Nephron progenitor cell (in vitro differentiated cells): ENCODE measurements at regions not wholly inside any gene's neighbourhood (a gene's known extent, or its start where the extent isn't known, plus 50 kb on each side); places are given as distances from the start of the nearest gene placed in this dataset.

Experiments
- DNase-seq: peaks from one replicate; pipeline ENCODE4 v3.0.0; 2021
- H3K27ac Mint-ChIP-seq: 2 replicates; pipeline ENCODE4 v1.8.0; 2021; ENCODE audit warnings: mild to moderate bottlenecking, moderate library complexity, mixed read lengths
- H3K27me3 Mint-ChIP-seq: 2 replicates; pipeline ENCODE4 v1.8.0; 2021; ENCODE audit warnings: mild to moderate bottlenecking, low read depth, mixed read lengths; ENCODE audit not compliant: poor library complexity
- H3K36me3 Mint-ChIP-seq: 2 replicates; pipeline ENCODE4 v1.8.0; 2021; ENCODE audit warnings: low read depth, mixed read lengths
- H3K4me1 Mint-ChIP-seq: 2 replicates; pipeline ENCODE4 v1.8.0; 2021; ENCODE audit warnings: mixed read lengths
- H3K4me3 Mint-ChIP-seq: 2 replicates; pipeline ENCODE4 v1.8.0; 2021; ENCODE audit warnings: mild to moderate bottlenecking, moderate library complexity, mixed read lengths
- H3K9me3 Mint-ChIP-seq: 2 replicates; pipeline ENCODE4 v1.8.0; 2021; ENCODE audit warnings: mild to moderate bottlenecking, moderate library complexity, mixed read lengths
- TF ChIP-seq, protein P1 (sequence below): fragments of 200-600 bp; sonication (generic); IDR thresholded peaks from 2 replicates; pipeline ENCODE4 v1.5.0; 2021; ENCODE audit warnings: antibody characterized with exemption

- Mint-ChIP-seq H3K4me3 (peak overlapping the region; percentile 53), H3K9me3 (peaks cover 17% of the 10 kb centered on the region), H3K36me3 (no peaks in the 10 kb centered on the region), H3K27ac (peak overlapping the region; percentile 65), H3K4me1 (peaks cover 38% of the 10 kb centered on the region), H3K27me3 (peaks cover 13% of the 10 kb centered on the region)
- no peak for DNase-seq
- TF ChIP-seq, protein P1, sequence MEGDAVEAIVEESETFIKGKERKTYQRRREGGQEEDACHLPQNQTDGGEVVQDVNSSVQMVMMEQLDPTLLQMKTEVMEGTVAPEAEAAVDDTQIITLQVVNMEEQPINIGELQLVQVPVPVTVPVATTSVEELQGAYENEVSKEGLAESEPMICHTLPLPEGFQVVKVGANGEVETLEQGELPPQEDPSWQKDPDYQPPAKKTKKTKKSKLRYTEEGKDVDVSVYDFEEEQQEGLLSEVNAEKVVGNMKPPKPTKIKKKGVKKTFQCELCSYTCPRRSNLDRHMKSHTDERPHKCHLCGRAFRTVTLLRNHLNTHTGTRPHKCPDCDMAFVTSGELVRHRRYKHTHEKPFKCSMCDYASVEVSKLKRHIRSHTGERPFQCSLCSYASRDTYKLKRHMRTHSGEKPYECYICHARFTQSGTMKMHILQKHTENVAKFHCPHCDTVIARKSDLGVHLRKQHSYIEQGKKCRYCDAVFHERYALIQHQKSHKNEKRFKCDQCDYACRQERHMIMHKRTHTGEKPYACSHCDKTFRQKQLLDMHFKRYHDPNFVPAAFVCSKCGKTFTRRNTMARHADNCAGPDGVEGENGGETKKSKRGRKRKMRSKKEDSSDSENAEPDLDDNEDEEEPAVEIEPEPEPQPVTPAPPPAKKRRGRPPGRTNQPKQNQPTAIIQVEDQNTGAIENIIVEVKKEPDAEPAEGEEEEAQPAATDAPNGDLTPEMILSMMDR, result no peak
Measured at GRCh38 chr14:89013698-89014568, 189.5 kb downstream of the TTC8 start.

DNA sequence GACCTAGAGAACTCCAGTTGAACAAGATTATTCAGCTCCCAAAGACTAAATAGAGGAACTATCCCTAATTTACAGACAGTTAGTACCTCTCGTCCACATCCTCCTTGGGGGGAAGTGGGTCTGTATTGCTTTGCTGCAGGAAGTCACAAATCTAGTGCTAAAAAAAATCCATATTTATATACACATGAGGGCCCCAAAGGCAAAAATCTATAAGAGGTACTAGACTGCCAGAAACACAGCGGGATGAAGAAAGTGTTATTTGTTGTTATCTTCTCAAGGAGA is 190.1 kb downstream of the TTC8 start:
- Mint-ChIP-seq H3K27me3 (peaks cover 16% of the 10 kb centered on the region), H3K36me3 (no peaks in the 10 kb centered on the region), H3K27ac (peak overlapping the region; percentile 13), H3K4me3 (peak overlapping the region; percentile 53), H3K4me1 (peaks cover 38% of the 10 kb centered on the region), H3K9me3 (peaks cover 17% of the 10 kb centered on the region)
- DNase-seq, result no peak
- TF ChIP-seq, protein P1, result no peak

GRCh38 chr14:89015016-89015415 is 190.6 kb downstream of the TTC8 start:
- Mint-ChIP-seq H3K9me3 (peaks cover 17% of the 10 kb centered on the region), H3K4me3 (peak overlapping the region; percentile 2), H3K27me3 (peaks cover 18% of the 10 kb centered on the region), H3K27ac (no peak overlapping the region), H3K36me3 (no peaks in the 10 kb centered on the region), H3K4me1 (peaks cover 38% of the 10 kb centered on the region)
- DNase-seq, result no peak
- TF ChIP-seq, protein P1, result no peak

- peaks cover 30% of the 10 kb centered on the region for H3K4me1 Mint-ChIP-seq
- no peak overlapping the region for H3K27ac Mint-ChIP-seq
- H3K4me3 Mint-ChIP-seq, result no peak overlapping the region
- DNase-seq, result no peak
- peaks cover 23% of the 10 kb centered on the region for H3K27me3 Mint-ChIP-seq
- H3K9me3 Mint-ChIP-seq, result peaks cover 17% of the 10 kb centered on the region
- TF ChIP-seq, protein P1, result no peak
- no peaks in the 10 kb centered on the region for H3K36me3 Mint-ChIP-seq
Measured at GRCh38 chr14:89017417-89017816, 193.0 kb downstream of the TTC8 start.

DNA sequence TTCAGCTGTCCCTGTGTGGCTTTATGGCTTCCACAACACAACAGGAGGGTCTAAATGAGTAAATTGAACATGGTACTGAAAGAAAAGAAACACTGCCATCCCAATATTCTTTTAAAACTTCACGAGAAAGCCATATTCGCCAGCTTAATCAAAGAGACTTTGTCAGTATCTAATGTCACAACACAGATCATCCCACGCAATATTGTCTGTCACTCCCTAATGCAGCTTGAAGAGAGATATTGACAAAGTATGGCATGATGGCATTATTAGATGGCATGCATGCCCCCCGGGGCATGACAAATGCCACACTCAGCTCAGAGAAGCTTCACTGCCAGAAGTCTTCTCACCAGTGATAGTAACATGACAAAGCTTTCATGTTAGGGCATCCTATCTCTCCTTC is 197.8 kb downstream of the TTC8 start:
- peaks cover 11% of the 10 kb centered on the region for H3K4me1 Mint-ChIP-seq
- TF ChIP-seq, protein P1, result no peak
- no peaks in the 10 kb centered on the region for H3K36me3 Mint-ChIP-seq
- H3K27ac Mint-ChIP-seq, result no peak overlapping the region
- peaks cover 44% of the 10 kb centered on the region for H3K27me3 Mint-ChIP-seq
- no peaks in the 10 kb centered on the region for H3K9me3 Mint-ChIP-seq
- DNase-seq, result no peak
- no peak overlapping the region for H3K4me3 Mint-ChIP-seq

GRCh38 chr14:89024691-89025090 is 200.2 kb downstream of the TTC8 start:
- peaks cover 60% of the 10 kb centered on the region for H3K27me3 Mint-ChIP-seq
- DNase-seq, result no peak
- H3K4me1 Mint-ChIP-seq, result peaks cover 11% of the 10 kb centered on the region
- H3K4me3 Mint-ChIP-seq, result no peak overlapping the region
- no peaks in the 10 kb centered on the region for H3K36me3 Mint-ChIP-seq
- peaks cover 7% of the 10 kb centered on the region for H3K9me3 Mint-ChIP-seq
- TF ChIP-seq, protein P1, result no peak
- no peak overlapping the region for H3K27ac Mint-ChIP-seq
